AG04450 (cell line): ENCODE measurements at regions not wholly inside any gene's neighbourhood (a gene's known extent, or its start where the extent isn't known, plus 50 kb on each side); places are given as distances from the start of the nearest gene placed in this dataset.
A peak's percentile ranks its signal among the peaks of the same experiment; 100 is the strongest.

Experiments
- CTCF ChIA-PET: fragments of 300-600, 350-600 bp; formaldehyde crosslinking; extraction: SDS; loops from one replicate; lab custom pipeline; 2022; ENCODE audit warnings: antibody characterized with exemption, inconsistent platforms; lab: Charles Lee
- POLR2A ChIA-PET: fragments of 350-600 bp; formaldehyde crosslinking; extraction: SDS; loops from one replicate; lab custom pipeline; 2021; ENCODE audit warnings: antibody characterized with exemption, inconsistent platforms; lab: Yijun Ruan, JAX
- DNase-seq: peaks from one replicate; pipeline ENCODE4 v3.0.0-alpha.2; 2011; ENCODE audit warnings: low read depth, low spot score
- H3K27ac ChIP-seq: one replicate; pipeline ENCODE4 v1.5.1; 2012; ENCODE audit warnings: low read depth, low read length, control low read depth
- H3K27me3 ChIP-seq: one replicate; pipeline ENCODE4 v1.6.0; 2012; ENCODE audit warnings: low read length; ENCODE audit not compliant: control insufficient read depth, insufficient read depth
- H3K4me3 ChIP-seq: 2 replicates; pipeline ENCODE4 v1.5.1; 2011; ENCODE audit warnings: mild to moderate bottlenecking, low read depth, low read length, control low read depth
- H3K9me3 ChIP-seq: 2 replicates; pipeline ENCODE4 v1.5.1; 2012; ENCODE audit warnings: low read length; ENCODE audit not compliant: control insufficient read depth, insufficient read depth
- CTCF ChIP-seq: IDR thresholded peaks from 2 replicates; pipeline ENCODE4 v1.5.1; 2011; ENCODE audit warnings: low read depth, low read length, control low read depth, inconsistent platforms

- no peak for DNase-seq
- peaks cover 9% of the 10 kb centered on the region for H3K9me3 ChIP-seq
- no peak for TF ChIP-seq CTCF
- no peak overlapping the region for H3K27ac ChIP-seq
- ChIA-PET CTCF (interaction anchor here (0.6 to 1.3 kb wide), 2 partner anchors 16 to 559 kb away, joined by 3 to 5 read pairs; no protein-coding TSS in a partner anchor), POLR2A (no interaction called here)
- no peak overlapping the region for H3K4me3 ChIP-seq
- H3K27me3 ChIP-seq: peaks cover 4% of the 10 kb centered on the region
These were observed 292.4 kb downstream of the THBS2 start for GRCh38 chr6:168961264-168961656.

GRCh38 chr6:168960551-168961263 lies 292.9 kb downstream of the THBS2 start:
- ChIA-PET CTCF (interaction anchor here (0.6 to 1.3 kb wide), 2 partner anchors 15 to 559 kb away, joined by 3 to 5 read pairs; no protein-coding TSS in a partner anchor), POLR2A (no interaction called here)
- H3K4me3 ChIP-seq: no peak overlapping the region
- H3K27ac ChIP-seq: no peak overlapping the region
- peaks cover 4% of the 10 kb centered on the region for H3K27me3 ChIP-seq
- TF ChIP-seq CTCF: no peak
- no peak for DNase-seq
- H3K9me3 ChIP-seq: peaks cover 9% of the 10 kb centered on the region

GRCh38 chr6:168959696-168960095 lies 293.9 kb downstream of the THBS2 start:
- no peak overlapping the region for H3K27ac ChIP-seq
- no peak for TF ChIP-seq CTCF
- CTCF ChIA-PET: interaction anchor here (1.1 to 1.6 kb wide), 2 partner anchors 293 to 560 kb away, joined by 4 to 7 read pairs; no protein-coding TSS in a partner anchor
- no peak overlapping the region for H3K4me3 ChIP-seq
- peaks cover 4% of the 10 kb centered on the region for H3K27me3 ChIP-seq
- POLR2A ChIA-PET: no interaction called here
- no peak for DNase-seq
- peaks cover 5% of the 10 kb centered on the region for H3K9me3 ChIP-seq

GRCh38 chr6:168956884-168957730 lies 296.5 kb downstream of the THBS2 start:
- peaks cover 1% of the 10 kb centered on the region; the same call in 1 of the 2 replicates for H3K9me3 ChIP-seq
- CTCF ChIA-PET: interaction anchor here (0.6 to 3.7 kb wide), 26 partner anchors 10 to 784 kb away, joined by 3 to 47 read pairs (median 5); no protein-coding TSS in a partner anchor
- H3K27ac ChIP-seq: no peak overlapping the region
- peak; percentile 91 for TF ChIP-seq CTCF
- H3K4me3 ChIP-seq: no peak overlapping the region
- POLR2A ChIA-PET: no interaction called here
- peaks cover 4% of the 10 kb centered on the region for H3K27me3 ChIP-seq
- DNase-seq: peak; percentile 47
